Transverse colon (tissue), 4 donors: ENCODE measurements at regions not wholly inside any gene's neighbourhood (a gene's known extent, or its start where the extent isn't known, plus 50 kb on each side); places are given as distances from the start of the nearest gene placed in this dataset.
"Not testable (repeated sequence)": the region's sequence is repeated elsewhere in the genome, so short reads cannot be mapped to it uniquely, and the experiment has no call there.

Experiments used
- DNase-seq: peaks from one replicate; pipeline ENCODE4 v3.0.0-alpha.2; 2019
- H3K27ac ChIP-seq, 4 donors: fragments of 200-600 bp; sonication (generic); 2 replicates each; pipeline ENCODE4 v1.5.1; 2016 to 2018; ENCODE audit warnings: inconsistent platforms in 4 of 4
- H3K27me3 ChIP-seq: fragments of 200-600 bp; sonication (generic); 2 replicates; pipeline ENCODE4 v1.5.1; 2017; ENCODE audit warnings: inconsistent platforms
- H3K36me3 ChIP-seq, 4 donors: fragments of 200-600 bp; sonication (generic); 2 replicates each; pipeline ENCODE4 v1.5.1; 2017 to 2019; ENCODE audit warnings: inconsistent platforms in 4 of 4
- H3K4me1 ChIP-seq, 4 donors: fragments of 200-600 bp; sonication (generic); 2 replicates each; pipeline ENCODE4 v1.5.1; 2017 to 2020; ENCODE audit warnings: inconsistent platforms in 4 of 4
- H3K4me3 ChIP-seq, 4 donors: fragments of 200-600 bp; sonication (generic); 1 replicate in 1 of 4; 2 replicates in 3 of 4; pipeline versions ENCODE4 v1.5.1 to v1.6.1; 2017 to 2019; ENCODE audit warnings: inconsistent platforms in 4 of 4
- H3K9me3 ChIP-seq, 2 donors: fragments of 200-600 bp; sonication (generic); 2 replicates each; pipeline ENCODE4 v1.5.1; 2017 to 2019; ENCODE audit warnings: inconsistent platforms in 2 of 2
- WGBS, 2 donors: methylation state at CpG; one replicate each; pipeline ENCODE4 v1.1.5; 2018; ENCODE audit warnings: low coverage in 1 of 2; 5-methylcytosine and 5-hydroxymethylcytosine counted together
- in situ Hi-C, 4 donors: fragments of 200-750 bp; cut with MboI; loops; one replicate each; pipeline versions ENCODE4 v1.15.0 to v1.15.1; 2017; ENCODE audit warnings: low sequenced_read_pairs in 3 of 4, low pct_ligation_motif_present in 1 of 4, low pct_unique_long_range_greater_than_20kb in 1 of 4
- intact Hi-C: fragments of 100-400 bp; cut with DNase I; formaldehyde crosslinking; loops from one replicate; pipeline ENCODE4 v1.15.1; 2023; ENCODE audit warnings: low total_unique reads
- TF ChIP-seq, protein P1 (sequence below), 5 experiments: fragments of 200-600 bp in 3 of 5; fragments of 450-650 bp in 2 of 5; sonication (generic) in 3 of 5; IDR thresholded peaks; 1 replicate in 2 of 5; 2 replicates in 3 of 5; pipeline ENCODE4 v1.5.1; 2016 to 2017; ENCODE audit warnings: antibody characterized with exemption in 5 of 5, inconsistent platforms in 3 of 5, mild to moderate bottlenecking in 2 of 5, moderate library complexity in 1 of 5

DNA sequence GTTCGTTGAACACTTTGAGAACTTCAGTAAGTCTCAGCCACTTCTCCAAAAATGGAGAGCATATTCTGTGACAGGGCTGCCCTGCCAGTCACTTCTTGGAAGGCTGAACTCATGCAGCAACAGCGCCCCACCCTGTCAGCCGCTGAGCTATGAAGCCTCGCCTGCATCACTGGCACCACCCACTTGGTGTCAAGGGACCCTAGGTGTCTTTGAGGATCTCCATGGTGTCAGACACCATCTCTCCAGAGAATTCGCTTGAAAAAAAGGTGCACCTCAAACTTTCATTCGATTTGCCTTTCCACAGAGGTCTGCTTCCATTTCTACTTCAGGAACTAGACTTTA, 351.5 kb downstream of the SPATA31A6 start:
- H3K4me3 ChIP-seq, intact Hi-C loops, H3K9me3 ChIP-seq, H3K4me1 ChIP-seq, H3K27ac ChIP-seq, in situ Hi-C loops, H3K36me3 ChIP-seq, H3K27me3 ChIP-seq: not testable (repeated sequence)
- WGBS, 2 donors: 14 to 24% methylated on average over 1 to 6 of the region's 6 CpGs
- DNase-seq: peak; percentile 19

DNA sequence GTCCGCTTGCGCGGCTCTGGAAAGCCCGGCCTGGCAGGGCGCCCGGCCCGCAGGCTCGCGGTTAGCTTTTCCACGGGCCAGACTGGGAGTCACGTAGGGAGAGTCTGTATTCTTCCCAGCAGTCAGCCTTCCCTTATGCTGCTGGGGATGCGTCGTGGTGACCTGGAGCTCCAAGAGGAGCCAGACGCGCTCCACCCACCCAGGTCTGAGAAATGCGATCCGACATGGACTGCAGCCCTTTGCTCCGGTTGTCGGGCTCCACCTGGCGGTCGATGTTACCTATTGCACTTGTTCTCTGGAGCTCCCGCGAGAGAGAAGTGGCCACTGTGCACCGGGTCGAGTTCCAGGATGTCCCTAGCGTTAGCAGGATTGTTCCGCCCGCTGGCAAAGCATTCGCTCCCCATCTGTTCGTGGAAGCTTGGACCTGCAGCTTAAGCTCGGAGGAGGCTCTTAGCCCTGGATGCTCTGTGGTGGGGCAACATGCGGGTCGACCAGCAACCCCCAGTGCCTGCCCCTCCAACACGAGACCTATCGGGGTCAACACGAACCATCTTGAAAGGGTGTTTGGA, 367.4 kb downstream of the SPATA31A6 start:
- H3K4me3 ChIP-seq: peak overlapping the region in 1 of 4 donors; percentile 41
- H3K4me1 ChIP-seq, H3K27ac ChIP-seq, in situ Hi-C loops, H3K9me3 ChIP-seq, intact Hi-C loops, H3K36me3 ChIP-seq, H3K27me3 ChIP-seq: not testable (repeated sequence)
- DNase-seq: peak; percentile 5
- WGBS, 2 donors: no CpG with 5 or more reads among the region's 36 CpGs
- TF ChIP-seq, protein P1, sequence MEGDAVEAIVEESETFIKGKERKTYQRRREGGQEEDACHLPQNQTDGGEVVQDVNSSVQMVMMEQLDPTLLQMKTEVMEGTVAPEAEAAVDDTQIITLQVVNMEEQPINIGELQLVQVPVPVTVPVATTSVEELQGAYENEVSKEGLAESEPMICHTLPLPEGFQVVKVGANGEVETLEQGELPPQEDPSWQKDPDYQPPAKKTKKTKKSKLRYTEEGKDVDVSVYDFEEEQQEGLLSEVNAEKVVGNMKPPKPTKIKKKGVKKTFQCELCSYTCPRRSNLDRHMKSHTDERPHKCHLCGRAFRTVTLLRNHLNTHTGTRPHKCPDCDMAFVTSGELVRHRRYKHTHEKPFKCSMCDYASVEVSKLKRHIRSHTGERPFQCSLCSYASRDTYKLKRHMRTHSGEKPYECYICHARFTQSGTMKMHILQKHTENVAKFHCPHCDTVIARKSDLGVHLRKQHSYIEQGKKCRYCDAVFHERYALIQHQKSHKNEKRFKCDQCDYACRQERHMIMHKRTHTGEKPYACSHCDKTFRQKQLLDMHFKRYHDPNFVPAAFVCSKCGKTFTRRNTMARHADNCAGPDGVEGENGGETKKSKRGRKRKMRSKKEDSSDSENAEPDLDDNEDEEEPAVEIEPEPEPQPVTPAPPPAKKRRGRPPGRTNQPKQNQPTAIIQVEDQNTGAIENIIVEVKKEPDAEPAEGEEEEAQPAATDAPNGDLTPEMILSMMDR (IDR thresholded peaks at IDR 0.05): peak in 3 of 5 experiments; percentile 28 to 47 (median 37)

DNA sequence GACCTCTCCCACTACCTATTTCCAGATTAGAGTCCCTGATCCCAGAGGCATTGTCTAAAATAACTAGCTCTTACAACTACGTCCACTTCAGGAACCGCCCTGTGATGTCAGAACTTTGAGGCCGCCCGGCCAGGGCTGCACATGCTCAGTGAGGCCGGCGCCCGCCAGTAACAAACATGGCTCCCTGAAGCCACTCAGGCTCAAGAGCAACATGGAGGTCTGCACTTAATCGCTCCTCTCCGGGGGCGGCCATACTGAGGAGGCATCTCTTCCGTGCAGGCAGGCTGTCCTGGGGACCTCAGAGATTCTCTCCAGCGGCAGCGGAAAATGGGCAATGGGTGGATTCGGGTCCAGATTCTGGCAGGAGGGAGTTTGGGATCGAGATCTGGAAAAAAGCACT, 385.1 kb downstream of the SPATA31A6 start:
- peak; percentile 73 for DNase-seq
- H3K27ac ChIP-seq: not testable (repeated sequence)

DNA sequence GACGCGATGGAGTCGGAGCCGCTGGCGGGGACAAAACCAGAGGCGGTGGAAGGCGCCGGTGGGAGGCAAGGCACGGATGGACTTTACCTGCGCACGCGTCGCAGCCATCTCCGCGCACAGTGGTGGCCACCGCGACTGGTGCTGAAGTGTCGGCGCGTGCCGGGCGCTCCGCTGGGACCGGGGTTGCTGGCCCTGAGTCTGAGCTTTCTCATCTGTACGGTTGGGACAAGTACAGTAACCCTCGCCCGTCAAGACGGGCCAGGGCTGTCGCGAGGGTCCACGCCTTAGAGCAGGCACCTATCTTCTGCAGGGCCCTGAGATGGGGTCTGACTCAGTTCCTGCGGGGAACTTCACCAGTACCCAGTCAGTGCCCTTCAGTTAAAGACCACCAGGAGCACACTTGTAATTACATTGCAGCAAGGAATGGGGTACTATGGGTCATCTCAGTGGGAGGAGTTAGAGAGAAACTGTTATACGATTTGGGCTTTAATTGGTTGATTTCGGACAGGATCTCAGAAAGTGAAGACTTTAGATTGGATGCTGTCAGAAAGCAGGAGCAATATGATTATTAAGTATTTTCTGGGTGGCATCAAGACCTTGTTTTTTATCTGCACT, 385.6 kb downstream of the SPATA31A6 start:
- H3K4me1 ChIP-seq, H3K27me3 ChIP-seq, H3K36me3 ChIP-seq, H3K4me3 ChIP-seq, in situ Hi-C loops, H3K9me3 ChIP-seq, intact Hi-C loops: not testable (repeated sequence)
- H3K27ac ChIP-seq: peak overlapping the region in 1 of 4 donors; percentile 51
- DNase-seq: peak; percentile 6
- 70% methylated on average over 2 of the region's 34 CpGs; no CpG with 5 or more reads in 1 of the 2 donors for WGBS, 2 donors

More for the DNA sequence above, 385.1 kb downstream of the SPATA31A6 start:
- intact Hi-C loops, H3K4me1 ChIP-seq, H3K27me3 ChIP-seq, in situ Hi-C loops, H3K4me3 ChIP-seq, H3K9me3 ChIP-seq, H3K36me3 ChIP-seq: not testable (repeated sequence)
- whole genome bisulfite sequencing, 2 donors: no CpG with 5 or more reads among the region's 15 CpGs

DNA sequence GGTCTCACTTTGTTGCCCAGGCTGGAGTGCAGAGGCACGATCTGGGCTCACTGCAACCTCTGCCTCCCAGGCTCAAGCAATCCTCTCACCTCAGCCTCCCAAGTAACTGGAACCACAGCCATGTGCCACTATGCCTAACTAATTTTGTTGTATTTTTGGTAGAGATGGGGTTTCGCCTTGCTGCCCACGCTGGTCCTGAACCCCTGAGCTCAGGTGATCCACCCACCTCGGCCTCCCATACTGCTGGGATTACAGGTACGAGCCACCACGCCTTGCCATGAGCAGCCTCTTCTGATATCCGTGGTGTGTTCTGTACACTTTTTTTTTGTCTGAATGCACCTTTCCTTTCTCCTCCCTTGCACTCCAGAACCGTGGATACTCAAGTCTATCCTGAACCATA, 394.4 kb downstream of the SPATA31A6 start:
- intact Hi-C loops, H3K27me3 ChIP-seq, H3K4me3 ChIP-seq, in situ Hi-C loops, H3K36me3 ChIP-seq, H3K27ac ChIP-seq, H3K9me3 ChIP-seq, DNase-seq, H3K4me1 ChIP-seq: not testable (repeated sequence)
- WGBS, 2 donors: 71% methylated on average over 7 of the region's 8 CpGs; no CpG with 5 or more reads in 1 of the 2 donors
